Right lobe of liver (tissue), 4 donors: ENCODE measurements at regions not wholly inside any gene's neighbourhood (a gene's known extent, or its start where the extent isn't known, plus 50 kb on each side); places are given as distances from the start of the nearest gene placed in this dataset.

Experiments used
- CTCF ChIP-seq, 4 donors: fragments of 200-600 bp in 3 of 4; fragments of 450-650 bp in 1 of 4; IDR thresholded peaks; one replicate each; pipeline versions ENCODE4 v1.5.1 to v1.8.0; 2016 to 2022; ENCODE audit warnings: antibody characterized with exemption in 4 of 4, mild to moderate bottlenecking in 2 of 4
- POLR2A ChIP-seq: fragments of 450-650 bp; IDR thresholded peaks from one replicate; pipeline ENCODE4 v1.6.1; 2017; ENCODE audit warnings: antibody characterized with exemption, mild to moderate bottlenecking
- donor health status: DM: no; HTN: no; CAD: no.
- donor health status: DM: no; HTN: no; CAD: no.
- donor health status: DM: no; HTN: yes; CAD: no.

GRCh38 chr2:59276033-59276432, 1034.9 kb upstream of the FANCL start:
- TF ChIP-seq CTCF (IDR thresholded peaks at IDR 0.05): no peak
- TF ChIP-seq POLR2A: no peak
